ENCODE measurements at regions not wholly inside any gene's neighbourhood (a gene's known extent, or its start where the extent isn't known, plus 50 kb on each side); places are given as distances from the start of the nearest gene placed in this dataset.
"Not testable (repeated sequence)": the region's sequence is repeated elsewhere in the genome, so short reads cannot be mapped to it uniquely, and the experiment has no call there.

- Histone ChIP-seq H3K27me3 (ENCODE audit: control insufficient read depth in 4 of 4, insufficient read depth in 4 of 4, low read length in 3 of 4) (no peaks in the 10 kb centered on the region), H3K27ac (ENCODE audit: low read depth in 1 of 2, low read length in 2 of 2) (no peak overlapping the region), H3K4me3 (ENCODE audit: low read depth in 1 of 3, low read length in 3 of 3) (no peak overlapping the region), H3K36me3 (ENCODE audit: control insufficient read depth in 4 of 4, insufficient read depth in 3 of 4, low read depth in 1 of 4, low read length in 3 of 4) (no peaks in the 10 kb centered on the region), H3K9me3 (ENCODE audit: control insufficient read depth in 4 of 4, low read length in 3 of 4) (no peaks in the 10 kb centered on the region), H3K4me1 (ENCODE audit: control insufficient read depth in 4 of 4, insufficient read depth in 4 of 4, low read length in 3 of 4) (no peaks in the 10 kb centered on the region), H3K9ac (ENCODE audit: low read depth in 1 of 2, low read length in 2 of 2) (no peak overlapping the region)
- TF ChIP-seq ATF3 (IDR thresholded peaks at IDR 0.05): no peak
- TF ChIP-seq, protein P1, sequence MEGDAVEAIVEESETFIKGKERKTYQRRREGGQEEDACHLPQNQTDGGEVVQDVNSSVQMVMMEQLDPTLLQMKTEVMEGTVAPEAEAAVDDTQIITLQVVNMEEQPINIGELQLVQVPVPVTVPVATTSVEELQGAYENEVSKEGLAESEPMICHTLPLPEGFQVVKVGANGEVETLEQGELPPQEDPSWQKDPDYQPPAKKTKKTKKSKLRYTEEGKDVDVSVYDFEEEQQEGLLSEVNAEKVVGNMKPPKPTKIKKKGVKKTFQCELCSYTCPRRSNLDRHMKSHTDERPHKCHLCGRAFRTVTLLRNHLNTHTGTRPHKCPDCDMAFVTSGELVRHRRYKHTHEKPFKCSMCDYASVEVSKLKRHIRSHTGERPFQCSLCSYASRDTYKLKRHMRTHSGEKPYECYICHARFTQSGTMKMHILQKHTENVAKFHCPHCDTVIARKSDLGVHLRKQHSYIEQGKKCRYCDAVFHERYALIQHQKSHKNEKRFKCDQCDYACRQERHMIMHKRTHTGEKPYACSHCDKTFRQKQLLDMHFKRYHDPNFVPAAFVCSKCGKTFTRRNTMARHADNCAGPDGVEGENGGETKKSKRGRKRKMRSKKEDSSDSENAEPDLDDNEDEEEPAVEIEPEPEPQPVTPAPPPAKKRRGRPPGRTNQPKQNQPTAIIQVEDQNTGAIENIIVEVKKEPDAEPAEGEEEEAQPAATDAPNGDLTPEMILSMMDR (IDR thresholded peaks at IDR 0.05; ENCODE audit: low read depth, low read length, missing input control): no peak
- no peak for TF ChIP-seq RAD21 (IDR thresholded peaks at IDR 0.05)
- no peak for TF ChIP-seq NR2F2 (IDR thresholded peaks at IDR 0.05)
- no peak for TF ChIP-seq HNF4G (IDR thresholded peaks at IDR 0.05)
- no peak for TF ChIP-seq MAX (IDR thresholded peaks at IDR 0.05)
- TF ChIP-seq HNF4A (conservative IDR thresholded peaks at IDR 0.05): no peak
- TF ChIP-seq SP1 (IDR thresholded peaks at IDR 0.05): no peak
- TF ChIP-seq FOXA2 (IDR thresholded peaks at IDR 0.05): no peak
- DNase-seq (ENCODE audit: low spot score): no peak
Observed at GRCh38 chr6:101090281-101090680, 209.2 kb upstream of the ASCC3 start.

GRCh38 chr6:101098605-101099004, 217.5 kb upstream of the ASCC3 start:
- H3K4me3 ChIP-seq (ENCODE audit: low read depth in 1 of 3, low read length in 3 of 3); H3K9me3 ChIP-seq (ENCODE audit: control insufficient read depth in 4 of 4, low read length in 3 of 4); H3K27ac ChIP-seq (ENCODE audit: low read depth in 1 of 2, low read length in 2 of 2); DNase-seq (ENCODE audit: low spot score); H3K36me3 ChIP-seq (ENCODE audit: control insufficient read depth in 4 of 4, insufficient read depth in 3 of 4, low read depth in 1 of 4, low read length in 3 of 4); H3K27me3 ChIP-seq (ENCODE audit: control insufficient read depth in 4 of 4, insufficient read depth in 4 of 4, low read length in 3 of 4); H3K4me1 ChIP-seq (ENCODE audit: control insufficient read depth in 4 of 4, insufficient read depth in 4 of 4, low read length in 3 of 4); H3K9ac ChIP-seq (ENCODE audit: low read depth in 1 of 2, low read length in 2 of 2): not testable (repeated sequence)

GRCh38 chr6:101102702-101103101, 221.6 kb upstream of the ASCC3 start:
- Histone ChIP-seq H3K9ac (ENCODE audit: low read depth in 1 of 2, low read length in 2 of 2) (no peak overlapping the region), H3K4me1 (ENCODE audit: control insufficient read depth in 4 of 4, insufficient read depth in 4 of 4, low read length in 3 of 4) (no peaks in the 10 kb centered on the region), H3K9me3 (ENCODE audit: control insufficient read depth in 4 of 4, low read length in 3 of 4) (no peaks in the 10 kb centered on the region), H3K27me3 (ENCODE audit: control insufficient read depth in 4 of 4, insufficient read depth in 4 of 4, low read length in 3 of 4) (no peaks in the 10 kb centered on the region), H3K4me3 (ENCODE audit: low read depth in 1 of 3, low read length in 3 of 3) (no peak overlapping the region), H3K36me3 (ENCODE audit: control insufficient read depth in 4 of 4, insufficient read depth in 3 of 4, low read depth in 1 of 4, low read length in 3 of 4) (no peaks in the 10 kb centered on the region), H3K27ac (ENCODE audit: low read depth in 1 of 2, low read length in 2 of 2) (no peak overlapping the region)
- TF ChIP-seq HNF4G (IDR thresholded peaks at IDR 0.05) (no peak), MAX (IDR thresholded peaks at IDR 0.05) (no peak), FOXA2 (IDR thresholded peaks at IDR 0.05) (no peak), YY1 (IDR thresholded peaks at IDR 0.05) (no peak), TAF1 (conservative IDR thresholded peaks at IDR 0.05) (no peak), HNF4A (conservative IDR thresholded peaks at IDR 0.05) (no peak), JUND (IDR thresholded peaks at IDR 0.05) (no peak), EGR1 (IDR thresholded peaks at IDR 0.05; ENCODE audit: low read depth in 2 of 2) (no peak), NR2F2 (IDR thresholded peaks at IDR 0.05) (no peak), ATF3 (IDR thresholded peaks at IDR 0.05) (no peak), RXRA (IDR thresholded peaks at IDR 0.05) (no peak), GABPA (IDR thresholded peaks at IDR 0.05 in 1 of 2, conservative IDR thresholded peaks at IDR 0.05 in 1 of 2) (no peak), FOXA1 (IDR thresholded peaks at IDR 0.05) (no peak), SP1 (IDR thresholded peaks at IDR 0.05) (no peak), RAD21 (IDR thresholded peaks at IDR 0.05) (no peak)
- TF ChIP-seq, protein P1 (IDR thresholded peaks at IDR 0.05; ENCODE audit: low read depth, low read length, missing input control): no peak
- TF ChIP-seq, protein P2, sequence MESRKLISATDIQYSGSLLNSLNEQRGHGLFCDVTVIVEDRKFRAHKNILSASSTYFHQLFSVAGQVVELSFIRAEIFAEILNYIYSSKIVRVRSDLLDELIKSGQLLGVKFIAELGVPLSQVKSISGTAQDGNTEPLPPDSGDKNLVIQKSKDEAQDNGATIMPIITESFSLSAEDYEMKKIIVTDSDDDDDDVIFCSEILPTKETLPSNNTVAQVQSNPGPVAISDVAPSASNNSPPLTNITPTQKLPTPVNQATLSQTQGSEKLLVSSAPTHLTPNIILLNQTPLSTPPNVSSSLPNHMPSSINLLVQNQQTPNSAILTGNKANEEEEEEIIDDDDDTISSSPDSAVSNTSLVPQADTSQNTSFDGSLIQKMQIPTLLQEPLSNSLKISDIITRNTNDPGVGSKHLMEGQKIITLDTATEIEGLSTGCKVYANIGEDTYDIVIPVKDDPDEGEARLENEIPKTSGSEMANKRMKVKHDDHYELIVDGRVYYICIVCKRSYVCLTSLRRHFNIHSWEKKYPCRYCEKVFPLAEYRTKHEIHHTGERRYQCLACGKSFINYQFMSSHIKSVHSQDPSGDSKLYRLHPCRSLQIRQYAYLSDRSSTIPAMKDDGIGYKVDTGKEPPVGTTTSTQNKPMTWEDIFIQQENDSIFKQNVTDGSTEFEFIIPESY (IDR thresholded peaks at IDR 0.05): no peak
- TF ChIP-seq, protein P3, sequence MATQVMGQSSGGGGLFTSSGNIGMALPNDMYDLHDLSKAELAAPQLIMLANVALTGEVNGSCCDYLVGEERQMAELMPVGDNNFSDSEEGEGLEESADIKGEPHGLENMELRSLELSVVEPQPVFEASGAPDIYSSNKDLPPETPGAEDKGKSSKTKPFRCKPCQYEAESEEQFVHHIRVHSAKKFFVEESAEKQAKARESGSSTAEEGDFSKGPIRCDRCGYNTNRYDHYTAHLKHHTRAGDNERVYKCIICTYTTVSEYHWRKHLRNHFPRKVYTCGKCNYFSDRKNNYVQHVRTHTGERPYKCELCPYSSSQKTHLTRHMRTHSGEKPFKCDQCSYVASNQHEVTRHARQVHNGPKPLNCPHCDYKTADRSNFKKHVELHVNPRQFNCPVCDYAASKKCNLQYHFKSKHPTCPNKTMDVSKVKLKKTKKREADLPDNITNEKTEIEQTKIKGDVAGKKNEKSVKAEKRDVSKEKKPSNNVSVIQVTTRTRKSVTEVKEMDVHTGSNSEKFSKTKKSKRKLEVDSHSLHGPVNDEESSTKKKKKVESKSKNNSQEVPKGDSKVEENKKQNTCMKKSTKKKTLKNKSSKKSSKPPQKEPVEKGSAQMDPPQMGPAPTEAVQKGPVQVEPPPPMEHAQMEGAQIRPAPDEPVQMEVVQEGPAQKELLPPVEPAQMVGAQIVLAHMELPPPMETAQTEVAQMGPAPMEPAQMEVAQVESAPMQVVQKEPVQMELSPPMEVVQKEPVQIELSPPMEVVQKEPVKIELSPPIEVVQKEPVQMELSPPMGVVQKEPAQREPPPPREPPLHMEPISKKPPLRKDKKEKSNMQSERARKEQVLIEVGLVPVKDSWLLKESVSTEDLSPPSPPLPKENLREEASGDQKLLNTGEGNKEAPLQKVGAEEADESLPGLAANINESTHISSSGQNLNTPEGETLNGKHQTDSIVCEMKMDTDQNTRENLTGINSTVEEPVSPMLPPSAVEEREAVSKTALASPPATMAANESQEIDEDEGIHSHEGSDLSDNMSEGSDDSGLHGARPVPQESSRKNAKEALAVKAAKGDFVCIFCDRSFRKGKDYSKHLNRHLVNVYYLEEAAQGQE (IDR thresholded peaks at IDR 0.05): no peak
- 65% methylated on average over 4 of the region's 4 CpGs for WGBS
- DNase-seq (ENCODE audit: low spot score): no peak
